SK-N-SH (cell line): ENCODE measurements at regions not wholly inside any gene's neighbourhood (a gene's known extent, or its start where the extent isn't known, plus 50 kb on each side); places are given as distances from the start of the nearest gene placed in this dataset.

Source experiments
- CHD2 ChIP-seq: fragments of 150-350 bp; IDR thresholded peaks from 2 replicates; pipeline ENCODE4 v1.6.1; 2018; ENCODE audit warnings: low read length; ENCODE audit not compliant: partially characterized antibody
- CTCF ChIP-seq: fragments of 200-600 bp; sonication (generic); IDR thresholded peaks from 2 replicates; pipeline ENCODE4 v1.6.1; 2017; ENCODE audit warnings: antibody characterized with exemption, mild to moderate bottlenecking, moderate library complexity
- ELF1 ChIP-seq: IDR thresholded peaks from 2 replicates; pipeline ENCODE4 v1.4.0; 2012
- MAX ChIP-seq: IDR thresholded peaks from 2 replicates; pipeline ENCODE4 v1.4.0; 2012; ENCODE audit warnings: low read depth
- NRF1 ChIP-seq: IDR thresholded peaks from 2 replicates; pipeline ENCODE4 v1.6.1; 2012; ENCODE audit warnings: low read depth, mild to moderate bottlenecking, low read length
- SMC3 ChIP-seq: IDR thresholded peaks from 2 replicates; pipeline ENCODE4 v1.6.1; 2012; ENCODE audit warnings: low read depth, low read length, improper control_type of control experiment
- YY1 ChIP-seq: IDR thresholded peaks from 2 replicates; pipeline ENCODE4 v1.4.0; 2012; ENCODE audit warnings: low read depth, mild to moderate bottlenecking

- TF ChIP-seq YY1 = no peak
- TF ChIP-seq CHD2 = no peak
- TF ChIP-seq SMC3 = no peak
- TF ChIP-seq MAX = no peak
- TF ChIP-seq CTCF = no peak
- no peak for TF ChIP-seq ELF1
- TF ChIP-seq NRF1 = no peak
Measured at GRCh38 chr2:225980372-225980771, 580.9 kb downstream of the NYAP2 start.
